ENCODE measurements at regions not wholly inside any gene's neighbourhood (a gene's known extent, or its start where the extent isn't known, plus 50 kb on each side); places are given as distances from the start of the nearest gene placed in this dataset.

- H3K36me3 ChIP-seq (ENCODE audit: control insufficient read depth in 2 of 2, insufficient read depth in 2 of 2, low read length in 1 of 2): no peaks in the 10 kb centered on the region
- H3K27me3 ChIP-seq (ENCODE audit: control insufficient read depth in 1 of 2, insufficient read depth in 2 of 2, low read length in 2 of 2): no peaks in the 10 kb centered on the region
- H3K4me3 ChIP-seq (ENCODE audit: low read depth in 1 of 2, low read length in 2 of 2): no peak overlapping the region
- no peak overlapping the region for H3K27ac ChIP-seq (ENCODE audit: low read depth in 2 of 2, low read length in 1 of 2)
- H3K9me3 ChIP-seq (ENCODE audit: control insufficient read depth in 2 of 2, insufficient read depth in 1 of 2, low read depth in 1 of 2, low read length in 1 of 2): no peaks in the 10 kb centered on the region
- WGBS, 2 donors: 82% methylated on average over 8 of the region's 8 CpGs
- no peaks in the 10 kb centered on the region for H3K4me1 ChIP-seq (ENCODE audit: control insufficient read depth in 2 of 2, insufficient read depth in 2 of 2, low read length in 1 of 2)
These were observed 199.5 kb upstream of the FAM83B start for GRCh38 chr6:54646951-54647664.

GRCh38 chr6:54654381-54654780 is 192.2 kb upstream of the FAM83B start:
- Histone ChIP-seq H3K27me3 (ENCODE audit: control insufficient read depth in 1 of 2, insufficient read depth in 2 of 2, low read length in 2 of 2) (no peaks in the 10 kb centered on the region), H3K27ac (ENCODE audit: low read depth in 2 of 2, low read length in 1 of 2) (no peak overlapping the region), H3K9me3 (ENCODE audit: control insufficient read depth in 2 of 2, insufficient read depth in 1 of 2, low read depth in 1 of 2, low read length in 1 of 2) (no peaks in the 10 kb centered on the region), H3K4me1 (ENCODE audit: control insufficient read depth in 2 of 2, insufficient read depth in 2 of 2, low read length in 1 of 2) (no peaks in the 10 kb centered on the region), H3K36me3 (ENCODE audit: control insufficient read depth in 2 of 2, insufficient read depth in 2 of 2, low read length in 1 of 2) (no peaks in the 10 kb centered on the region), H3K4me3 (ENCODE audit: low read depth in 1 of 2, low read length in 2 of 2) (no peak overlapping the region)

DNA sequence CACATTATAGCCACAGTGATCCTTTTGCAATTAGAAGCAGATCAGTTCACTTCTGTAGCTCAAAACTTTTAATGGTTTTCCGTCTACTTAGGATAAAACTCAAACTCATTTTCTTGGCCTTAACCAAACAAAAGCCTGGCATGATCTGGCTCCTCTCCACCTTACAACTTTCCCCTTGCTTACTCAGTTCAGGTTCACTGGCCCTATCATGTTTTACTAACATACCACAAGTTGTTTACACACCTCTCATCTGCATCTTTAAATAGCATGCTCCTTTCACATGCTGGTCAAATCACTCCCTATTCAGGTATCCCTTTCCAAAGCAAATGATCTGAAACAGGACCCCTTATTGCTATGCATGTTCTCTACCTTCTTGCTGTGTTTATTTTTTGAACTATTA is 191.4 kb upstream of the FAM83B start:
- no peaks in the 10 kb centered on the region for H3K4me1 ChIP-seq (ENCODE audit: control insufficient read depth in 2 of 2, insufficient read depth in 2 of 2, low read length in 1 of 2)
- H3K27ac ChIP-seq (ENCODE audit: low read depth in 2 of 2, low read length in 1 of 2): no peak overlapping the region
- no peak overlapping the region for H3K4me3 ChIP-seq (ENCODE audit: low read depth in 1 of 2, low read length in 2 of 2)
- H3K9me3 ChIP-seq (ENCODE audit: control insufficient read depth in 2 of 2, insufficient read depth in 1 of 2, low read depth in 1 of 2, low read length in 1 of 2): no peaks in the 10 kb centered on the region
- H3K36me3 ChIP-seq (ENCODE audit: control insufficient read depth in 2 of 2, insufficient read depth in 2 of 2, low read length in 1 of 2): no peaks in the 10 kb centered on the region
- 51 to 61% methylated on average over 1 of the region's 1 CpG for WGBS, 2 donors
- no peaks in the 10 kb centered on the region for H3K27me3 ChIP-seq (ENCODE audit: control insufficient read depth in 1 of 2, insufficient read depth in 2 of 2, low read length in 2 of 2)

GRCh38 chr6:54665278-54665677 is 181.3 kb upstream of the FAM83B start:
- peaks cover 0 to 3% of the 10 kb centered on the region in 2 donors for H3K9me3 ChIP-seq (ENCODE audit: control insufficient read depth in 2 of 2, insufficient read depth in 1 of 2, low read depth in 1 of 2, low read length in 1 of 2)
- H3K36me3 ChIP-seq (ENCODE audit: control insufficient read depth in 2 of 2, insufficient read depth in 2 of 2, low read length in 1 of 2): no peaks in the 10 kb centered on the region
- H3K4me3 ChIP-seq (ENCODE audit: low read depth in 1 of 2, low read length in 2 of 2): no peak overlapping the region
- H3K27me3 ChIP-seq (ENCODE audit: control insufficient read depth in 1 of 2, insufficient read depth in 2 of 2, low read length in 2 of 2): no peaks in the 10 kb centered on the region
- H3K4me1 ChIP-seq (ENCODE audit: control insufficient read depth in 2 of 2, insufficient read depth in 2 of 2, low read length in 1 of 2): no peaks in the 10 kb centered on the region
- H3K27ac ChIP-seq (ENCODE audit: low read depth in 2 of 2, low read length in 1 of 2): no peak overlapping the region

DNA sequence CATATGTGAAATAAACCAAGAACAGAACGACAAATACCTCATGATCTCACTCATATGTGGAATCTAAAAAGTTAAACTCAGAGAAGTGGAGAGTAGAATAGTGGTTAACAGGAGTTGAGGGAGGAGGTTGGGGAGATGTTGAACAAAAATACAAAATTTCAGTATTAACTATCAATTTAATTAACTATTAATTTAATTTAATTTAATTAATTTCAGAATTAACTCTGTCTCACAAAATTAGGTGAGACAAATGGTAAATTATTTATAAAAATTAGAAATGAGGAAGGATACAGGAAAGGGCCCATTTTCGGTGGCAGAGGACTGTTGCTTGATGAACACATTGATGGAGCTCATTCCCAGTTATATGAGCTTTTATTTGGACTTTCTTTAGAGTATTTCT is 166.0 kb upstream of the FAM83B start:
- Histone ChIP-seq H3K27ac (ENCODE audit: low read depth in 2 of 2, low read length in 1 of 2) (no peak overlapping the region), H3K4me1 (ENCODE audit: control insufficient read depth in 2 of 2, insufficient read depth in 2 of 2, low read length in 1 of 2) (no peaks in the 10 kb centered on the region), H3K36me3 (ENCODE audit: control insufficient read depth in 2 of 2, insufficient read depth in 2 of 2, low read length in 1 of 2) (no peaks in the 10 kb centered on the region), H3K9me3 (ENCODE audit: control insufficient read depth in 2 of 2, insufficient read depth in 1 of 2, low read depth in 1 of 2, low read length in 1 of 2) (no peaks in the 10 kb centered on the region), H3K27me3 (ENCODE audit: control insufficient read depth in 1 of 2, insufficient read depth in 2 of 2, low read length in 2 of 2) (no peaks in the 10 kb centered on the region), H3K4me3 (ENCODE audit: low read depth in 1 of 2, low read length in 2 of 2) (no peak overlapping the region)
- 81 to 89% methylated on average over 2 of the region's 2 CpGs for WGBS, 2 donors

GRCh38 chr6:54681267-54681666 is 165.3 kb upstream of the FAM83B start:
- no peaks in the 10 kb centered on the region for H3K4me1 ChIP-seq (ENCODE audit: control insufficient read depth in 2 of 2, insufficient read depth in 2 of 2, low read length in 1 of 2)
- no peaks in the 10 kb centered on the region for H3K9me3 ChIP-seq (ENCODE audit: control insufficient read depth in 2 of 2, insufficient read depth in 1 of 2, low read depth in 1 of 2, low read length in 1 of 2)
- no peaks in the 10 kb centered on the region for H3K36me3 ChIP-seq (ENCODE audit: control insufficient read depth in 2 of 2, insufficient read depth in 2 of 2, low read length in 1 of 2)
- H3K4me3 ChIP-seq (ENCODE audit: low read depth in 1 of 2, low read length in 2 of 2): no peak overlapping the region
- H3K27me3 ChIP-seq (ENCODE audit: control insufficient read depth in 1 of 2, insufficient read depth in 2 of 2, low read length in 2 of 2): no peaks in the 10 kb centered on the region
- WGBS, 2 donors: 83% methylated on average over 2 of the region's 2 CpGs
- H3K27ac ChIP-seq (ENCODE audit: low read depth in 2 of 2, low read length in 1 of 2): no peak overlapping the region

DNA sequence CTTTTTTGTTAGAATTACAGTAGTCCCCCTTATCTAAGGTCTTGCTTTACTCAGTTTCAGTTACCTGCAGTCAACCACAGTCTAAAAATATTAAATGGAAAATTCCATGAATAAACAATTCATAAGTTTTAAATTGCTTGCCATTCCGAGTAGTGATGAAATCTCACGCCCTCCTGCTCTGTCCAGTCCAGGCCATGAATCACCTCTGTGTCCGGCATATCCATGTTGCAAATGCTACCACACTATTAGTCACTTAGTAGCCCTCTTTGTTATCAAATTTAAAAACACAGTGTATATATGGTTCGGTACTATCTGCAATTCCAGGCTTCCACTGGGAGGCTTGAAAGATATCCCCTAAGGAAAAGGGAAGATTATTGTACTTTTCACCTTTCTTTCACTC is 164.6 kb upstream of the FAM83B start:
- H3K9me3 ChIP-seq (ENCODE audit: control insufficient read depth in 2 of 2, insufficient read depth in 1 of 2, low read depth in 1 of 2, low read length in 1 of 2): no peaks in the 10 kb centered on the region
- WGBS, 2 donors: 86% methylated on average over 4 of the region's 4 CpGs
- H3K4me3 ChIP-seq (ENCODE audit: low read depth in 1 of 2, low read length in 2 of 2): no peak overlapping the region
- H3K27ac ChIP-seq (ENCODE audit: low read depth in 2 of 2, low read length in 1 of 2): no peak overlapping the region
- no peaks in the 10 kb centered on the region for H3K4me1 ChIP-seq (ENCODE audit: control insufficient read depth in 2 of 2, insufficient read depth in 2 of 2, low read length in 1 of 2)
- no peaks in the 10 kb centered on the region for H3K36me3 ChIP-seq (ENCODE audit: control insufficient read depth in 2 of 2, insufficient read depth in 2 of 2, low read length in 1 of 2)
- H3K27me3 ChIP-seq (ENCODE audit: control insufficient read depth in 1 of 2, insufficient read depth in 2 of 2, low read length in 2 of 2): no peaks in the 10 kb centered on the region

DNA sequence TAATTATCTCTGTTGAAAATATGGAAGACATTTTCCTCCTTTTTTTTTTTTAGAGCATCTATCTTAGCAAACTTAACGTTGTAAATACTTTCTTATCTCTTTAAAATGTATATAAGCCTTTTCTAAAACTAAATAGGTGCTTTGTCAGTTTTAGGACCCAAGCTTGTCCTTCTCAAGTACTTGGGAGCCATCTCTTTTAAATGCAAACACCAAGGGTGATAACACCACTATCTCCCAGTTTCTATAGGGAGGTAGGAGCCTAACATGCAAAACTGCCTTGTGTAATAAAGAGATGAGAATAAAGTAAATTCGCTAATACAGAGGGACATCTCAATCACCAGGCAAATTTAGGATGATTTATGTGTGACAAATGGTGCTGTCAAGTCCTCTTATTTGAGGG is 157.0 kb upstream of the FAM83B start:
- H3K4me3 ChIP-seq (ENCODE audit: low read depth in 1 of 2, low read length in 2 of 2): no peak overlapping the region
- 59 to 64% methylated on average over 2 of the region's 2 CpGs for WGBS, 2 donors
- H3K9me3 ChIP-seq (ENCODE audit: control insufficient read depth in 2 of 2, insufficient read depth in 1 of 2, low read depth in 1 of 2, low read length in 1 of 2): no peaks in the 10 kb centered on the region

GRCh38 chr6:54690596-54690995 is 156.0 kb upstream of the FAM83B start:
- H3K27me3 ChIP-seq (ENCODE audit: control insufficient read depth in 1 of 2, insufficient read depth in 2 of 2, low read length in 2 of 2): no peaks in the 10 kb centered on the region
- no peaks in the 10 kb centered on the region for H3K9me3 ChIP-seq (ENCODE audit: control insufficient read depth in 2 of 2, insufficient read depth in 1 of 2, low read depth in 1 of 2, low read length in 1 of 2)
- H3K4me1 ChIP-seq (ENCODE audit: control insufficient read depth in 2 of 2, insufficient read depth in 2 of 2, low read length in 1 of 2): no peaks in the 10 kb centered on the region
- H3K4me3 ChIP-seq (ENCODE audit: low read depth in 1 of 2, low read length in 2 of 2): no peak overlapping the region
- WGBS, 2 donors: 59 to 63% methylated on average over 5 of the region's 5 CpGs
- H3K27ac ChIP-seq (ENCODE audit: low read depth in 2 of 2, low read length in 1 of 2): no peak overlapping the region
- no peaks in the 10 kb centered on the region for H3K36me3 ChIP-seq (ENCODE audit: control insufficient read depth in 2 of 2, insufficient read depth in 2 of 2, low read length in 1 of 2)

More for the DNA sequence above, 157.0 kb upstream of the FAM83B start:
- Histone ChIP-seq H3K27me3 (ENCODE audit: control insufficient read depth in 1 of 2, insufficient read depth in 2 of 2, low read length in 2 of 2) (no peaks in the 10 kb centered on the region), H3K27ac (ENCODE audit: low read depth in 2 of 2, low read length in 1 of 2) (no peak overlapping the region), H3K4me1 (ENCODE audit: control insufficient read depth in 2 of 2, insufficient read depth in 2 of 2, low read length in 1 of 2) (no peaks in the 10 kb centered on the region), H3K36me3 (ENCODE audit: control insufficient read depth in 2 of 2, insufficient read depth in 2 of 2, low read length in 1 of 2) (no peaks in the 10 kb centered on the region)

DNA sequence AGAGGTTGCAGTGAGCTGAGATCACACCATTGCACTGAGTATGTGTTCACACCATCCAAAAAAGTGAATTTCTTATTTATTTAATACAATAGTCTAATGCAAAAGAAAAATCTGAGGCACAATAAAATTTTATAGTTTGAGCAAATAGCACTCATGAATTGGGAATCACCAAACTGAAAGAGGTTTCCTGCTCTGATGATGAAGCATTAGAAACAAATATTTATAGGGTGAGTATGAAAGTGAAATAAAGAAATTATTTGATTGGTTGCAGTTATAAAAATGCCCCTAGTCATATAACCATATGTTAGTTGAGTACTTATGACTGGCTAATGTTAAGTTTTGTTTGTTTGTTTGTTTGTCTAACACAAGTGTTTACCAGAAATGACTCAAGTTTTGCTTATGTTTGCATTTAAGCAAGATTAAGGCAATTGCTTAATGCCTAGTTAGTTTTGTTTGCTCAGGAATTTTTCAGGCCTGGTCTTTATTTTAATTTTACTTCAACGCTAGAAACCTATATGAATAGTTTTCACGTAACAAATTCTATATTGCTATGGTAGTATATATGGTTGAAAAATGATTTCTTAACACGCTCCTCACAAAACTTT is 151.5 kb upstream of the FAM83B start:
- 95% methylated on average over 3 of the region's 3 CpGs for WGBS, 2 donors
- Histone ChIP-seq H3K27ac (ENCODE audit: low read depth in 2 of 2, low read length in 1 of 2) (no peak overlapping the region), H3K36me3 (ENCODE audit: control insufficient read depth in 2 of 2, insufficient read depth in 2 of 2, low read length in 1 of 2) (no peaks in the 10 kb centered on the region), H3K27me3 (ENCODE audit: control insufficient read depth in 1 of 2, insufficient read depth in 2 of 2, low read length in 2 of 2) (no peaks in the 10 kb centered on the region), H3K4me1 (ENCODE audit: control insufficient read depth in 2 of 2, insufficient read depth in 2 of 2, low read length in 1 of 2) (no peaks in the 10 kb centered on the region), H3K9me3 (ENCODE audit: control insufficient read depth in 2 of 2, insufficient read depth in 1 of 2, low read depth in 1 of 2, low read length in 1 of 2) (no peaks in the 10 kb centered on the region), H3K4me3 (ENCODE audit: low read depth in 1 of 2, low read length in 2 of 2) (no peak overlapping the region)
